NCI-H146 (cell line): ENCODE measurements at regions not wholly inside any gene's neighbourhood (a gene's known extent, or its start where the extent isn't known, plus 50 kb on each side); places are given as distances from the start of the nearest gene placed in this dataset.
A peak's percentile ranks its signal among the peaks of the same experiment; 100 is the strongest.

Experiments
- DNase-seq: peaks from one replicate; lab custom pipeline; 2025; lab: John Stamatoyannopoulos, UW

DNA sequence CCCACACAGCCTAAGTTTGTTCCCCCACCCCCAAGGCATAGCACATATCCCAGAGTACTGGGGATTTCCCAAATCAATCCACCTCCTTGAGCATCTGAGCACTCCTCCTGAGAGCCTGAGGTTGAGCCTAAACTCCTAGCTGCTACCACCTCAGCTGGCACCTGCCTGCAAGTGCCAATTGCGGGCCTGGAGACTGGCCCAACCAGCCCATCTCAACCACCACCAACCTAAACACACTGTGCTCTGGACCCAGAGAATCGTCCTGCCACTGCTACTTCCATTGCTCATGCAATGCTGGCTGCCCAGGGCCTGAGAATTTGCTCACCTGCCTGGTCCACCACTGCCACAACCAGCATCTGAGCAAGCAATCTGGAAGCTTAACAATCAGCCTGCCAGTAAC is 177.1 kb downstream of the FGF13 start:
- no peak for DNase-seq

DNA sequence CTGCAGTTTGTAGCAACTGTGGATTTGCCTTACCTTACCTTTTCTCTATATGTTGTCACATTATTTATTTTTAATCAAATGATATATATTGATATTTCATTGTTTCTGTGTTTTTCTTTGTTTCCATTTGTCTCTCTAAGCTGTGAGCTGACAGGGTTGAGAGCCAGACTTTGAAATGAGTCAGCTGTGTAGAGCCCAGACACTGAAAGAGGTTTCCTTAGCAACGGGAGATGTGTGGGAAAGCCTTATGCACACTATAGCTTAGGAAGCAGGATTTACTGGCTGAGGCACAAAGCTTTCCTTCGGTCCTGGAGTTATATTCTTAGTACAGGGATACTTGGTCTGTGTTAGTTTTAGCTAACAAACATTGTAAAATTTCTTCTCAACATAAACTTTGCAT is 192.2 kb downstream of the FGF13 start:
- DNase-seq, result no peak

DNA sequence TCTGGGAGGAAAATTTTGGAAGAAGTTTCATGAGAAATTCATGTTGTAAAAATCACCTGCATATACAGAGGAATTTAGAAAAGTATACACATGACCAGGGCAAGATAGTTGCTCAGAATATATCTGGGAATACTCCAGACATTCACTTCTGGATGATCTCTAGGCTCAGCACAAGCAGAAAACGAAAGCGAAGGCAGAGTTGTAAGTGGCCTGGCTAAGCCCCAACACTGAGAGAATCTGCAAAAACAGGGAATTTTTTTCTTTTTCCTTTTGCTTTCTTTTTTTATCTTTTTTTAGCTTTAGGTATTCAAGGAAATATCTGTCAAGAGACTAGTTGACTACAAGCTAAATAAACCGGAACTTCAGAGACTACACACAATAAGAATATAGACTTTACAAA is 207.2 kb downstream of the FGF13 start:
- no peak for DNase-seq

DNA sequence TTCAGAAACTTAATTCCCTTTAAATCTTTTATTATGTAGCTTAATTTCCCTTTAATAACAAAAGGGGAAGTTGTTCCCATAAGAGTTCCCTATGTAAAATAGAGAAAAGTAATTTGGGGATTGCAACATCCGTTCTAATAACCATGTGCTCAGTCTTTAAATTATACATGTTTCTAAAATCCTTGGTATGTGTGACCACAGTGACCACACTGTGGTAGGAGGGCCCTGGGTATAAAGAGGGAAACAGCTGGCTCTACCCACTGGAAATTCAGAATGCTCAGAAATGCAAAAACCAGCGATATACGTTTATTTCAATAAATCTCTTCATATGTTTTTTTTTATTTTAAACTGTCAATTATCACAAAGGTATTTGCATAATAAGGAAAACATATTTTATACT is 219.1 kb downstream of the FGF13 start:
- DNase-seq, result no peak

DNA sequence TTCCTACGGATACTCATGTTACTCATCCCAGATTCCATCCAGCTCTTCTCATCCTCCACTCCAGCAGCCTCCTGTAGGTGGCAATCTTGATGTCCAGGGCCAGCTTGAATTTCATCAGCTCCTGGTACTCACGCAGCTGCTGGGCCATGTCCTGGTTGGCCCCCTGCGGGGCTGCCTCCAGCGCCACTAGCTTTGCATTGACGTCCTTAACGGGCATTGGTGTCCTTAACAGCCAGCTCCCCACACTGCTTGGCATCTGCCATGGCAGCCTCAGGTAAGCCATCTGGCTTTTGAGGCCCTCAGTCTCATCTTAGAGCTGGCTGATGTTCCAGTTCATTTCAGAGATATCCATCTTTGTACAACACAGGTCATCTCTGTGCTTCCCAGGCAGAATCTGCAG is 223.7 kb downstream of the FGF13 start:
- DNase-seq, result peak; percentile 21

DNA sequence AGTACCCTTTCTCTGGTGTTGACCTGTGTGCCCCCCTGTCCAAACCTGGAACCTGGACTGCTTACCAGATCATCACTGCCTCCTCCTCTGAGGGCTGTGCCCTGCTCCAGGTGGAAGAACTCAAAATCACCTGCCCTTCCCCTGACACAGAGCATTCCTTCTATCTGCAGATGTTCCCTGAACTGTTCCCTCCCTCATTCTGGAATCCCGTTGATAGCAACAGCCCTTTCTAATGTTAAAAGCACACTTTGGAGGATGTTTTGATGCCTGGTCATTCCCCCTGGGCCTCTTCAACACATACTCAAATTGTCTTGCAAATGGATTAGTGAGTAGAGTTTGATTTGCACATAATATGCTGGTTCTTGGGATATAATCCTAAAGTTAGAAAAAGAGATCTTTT is 225.8 kb downstream of the FGF13 start:
- DNase-seq, result no peak

DNA sequence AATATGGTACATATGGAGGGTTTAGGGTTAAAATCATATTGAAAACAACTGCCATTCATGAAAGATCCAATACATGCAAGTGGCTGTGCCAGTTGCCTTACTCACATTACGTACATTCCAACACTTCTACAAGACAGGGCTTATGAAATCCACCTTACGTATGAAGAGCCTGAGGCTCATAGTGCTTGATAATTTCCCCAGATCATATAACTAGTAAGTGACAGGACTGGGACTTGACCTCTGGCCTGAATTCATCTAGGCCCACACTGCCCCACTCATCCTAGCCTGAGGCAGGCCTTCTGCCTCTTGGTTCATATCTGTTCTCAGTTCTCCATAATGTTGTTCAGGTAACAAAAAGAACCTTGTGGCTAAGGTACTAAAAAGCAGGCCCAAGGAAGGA is 226.3 kb downstream of the FGF13 start:
- DNase-seq, result no peak

DNA sequence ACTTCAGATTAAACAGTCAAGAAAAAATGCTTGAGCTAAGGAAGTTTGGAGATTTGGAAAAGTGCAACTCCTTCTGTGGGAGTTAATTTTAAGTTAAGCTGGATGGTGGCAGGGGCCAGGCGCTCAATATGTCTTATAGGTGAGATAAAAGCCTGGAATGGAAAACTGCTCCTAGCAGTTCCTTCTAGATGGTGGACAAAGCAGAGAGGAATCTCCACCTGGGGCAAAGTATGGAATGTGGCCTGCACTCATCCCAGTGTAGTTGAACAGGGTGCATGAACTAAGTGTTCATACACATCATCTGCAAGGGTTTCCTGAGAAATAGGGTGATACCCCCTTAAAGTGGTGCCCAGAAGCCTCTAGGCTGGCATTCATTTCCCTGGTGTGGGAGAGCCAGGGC is 227.1 kb downstream of the FGF13 start:
- DNase-seq, result no peak

DNA sequence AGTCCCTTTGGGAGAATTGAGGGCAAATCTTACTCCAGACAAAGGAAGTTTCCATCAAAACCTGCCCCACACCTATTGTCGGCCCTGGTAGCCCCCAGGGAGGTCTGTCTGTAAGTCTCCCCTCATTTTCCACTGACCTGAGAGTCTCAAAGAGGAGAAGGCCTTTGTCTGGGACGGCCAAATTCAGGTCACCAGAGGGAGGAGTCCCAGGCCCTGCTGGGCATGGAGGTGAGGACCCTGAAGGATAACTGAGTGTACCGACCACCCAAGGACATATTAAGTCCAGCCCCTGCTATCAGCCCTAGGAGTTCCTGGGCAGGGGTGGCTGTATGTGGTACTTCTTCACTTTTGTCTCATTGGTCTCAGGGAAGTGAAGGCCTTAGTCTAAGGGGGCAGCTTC is 229.9 kb downstream of the FGF13 start:
- DNase-seq, result no peak

DNA sequence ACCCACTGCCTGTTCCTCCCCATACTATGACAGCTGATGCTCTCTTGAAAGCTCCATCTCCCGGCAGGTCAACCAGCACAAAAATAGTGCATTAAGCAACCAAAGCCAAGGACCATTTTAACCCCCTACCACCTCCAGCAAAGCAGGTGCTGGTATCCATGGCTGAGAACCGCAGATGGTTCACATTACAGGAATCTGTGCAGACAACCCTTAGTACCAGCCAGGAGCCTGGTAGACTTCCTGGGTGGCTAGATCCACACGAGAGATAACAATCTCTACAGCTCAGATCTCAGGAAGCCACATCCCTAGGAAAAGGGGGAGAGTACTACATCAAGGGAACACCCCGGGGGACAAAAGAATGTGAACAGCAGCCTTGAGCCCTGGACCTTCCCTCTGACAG is 248.0 kb downstream of the FGF13 start:
- no peak for DNase-seq
